H9 (cell line): ENCODE measurements at regions not wholly inside any gene's neighbourhood (a gene's known extent, or its start where the extent isn't known, plus 50 kb on each side); places are given as distances from the start of the nearest gene placed in this dataset.

ENCODE experiments used
- DNase-seq: peaks from one replicate; pipeline ENCODE4 v3.0.0-alpha.2; 2017
- H2AFZ ChIP-seq: one replicate; pipeline ENCODE4 v1.6.1; 2013; ENCODE audit warnings: mild to moderate bottlenecking, low read length, control low read depth, moderate library complexity
- H2AK5ac ChIP-seq: 2 replicates; pipeline ENCODE4 v1.6.1; 2013; ENCODE audit warnings: low read length, control low read depth, mixed read lengths; ENCODE audit not compliant: insufficient read length
- H2BK120ac ChIP-seq: one replicate; pipeline ENCODE4 v1.6.1; 2013; ENCODE audit warnings: low read depth, mild to moderate bottlenecking, low read length, control low read depth, inconsistent platforms; ENCODE audit not compliant: poor library complexity, severe bottlenecking
- H2BK12ac ChIP-seq: 2 replicates; pipeline ENCODE4 v1.6.1; 2013; ENCODE audit warnings: low read length, control low read depth, mixed read lengths, low read depth; ENCODE audit not compliant: insufficient read length
- H2BK15ac ChIP-seq: 2 replicates; pipeline ENCODE4 v1.6.1; 2013; ENCODE audit warnings: low read depth, low read length, control low read depth
- H2BK20ac ChIP-seq: one replicate; pipeline ENCODE4 v1.6.1; 2013; ENCODE audit warnings: low read depth, mild to moderate bottlenecking, low read length, control low read depth, inconsistent platforms; ENCODE audit not compliant: poor library complexity, severe bottlenecking
- H2BK5ac ChIP-seq: 2 replicates; pipeline ENCODE4 v1.6.1; 2013; ENCODE audit warnings: low read length, control low read depth, mixed read lengths; ENCODE audit not compliant: insufficient read length
- H3K14ac ChIP-seq: 2 replicates; pipeline ENCODE4 v1.6.1; 2013; ENCODE audit warnings: low read length, control low read depth; ENCODE audit not compliant: insufficient read depth
- H3K18ac ChIP-seq: 2 replicates; pipeline ENCODE4 v1.6.1; 2013; ENCODE audit warnings: low read depth, mild to moderate bottlenecking, mixed read lengths, low read length, control low read depth; ENCODE audit not compliant: insufficient read length
- H3K23ac ChIP-seq: 2 replicates; pipeline ENCODE4 v1.6.1; 2013; ENCODE audit warnings: low read length, control low read depth, mixed read lengths, low read depth; ENCODE audit not compliant: insufficient read length
- H3K23me2 ChIP-seq: 2 replicates; pipeline ENCODE4 v1.6.1; 2013; ENCODE audit warnings: low read depth, mild to moderate bottlenecking, mixed read lengths, low read length, control low read depth; ENCODE audit not compliant: insufficient read length, poor library complexity, severe bottlenecking
- H3K27ac ChIP-seq: 2 replicates; pipeline ENCODE4 v1.5.1; 2013; ENCODE audit warnings: low read length, control low read depth, mixed read lengths, low read depth; ENCODE audit not compliant: insufficient read length
- H3K27me3 ChIP-seq: 2 replicates; pipeline ENCODE4 v1.6.1; 2013; ENCODE audit warnings: low read length, control low read depth, inconsistent platforms; ENCODE audit not compliant: insufficient read depth
- H3K4ac ChIP-seq: 2 replicates; pipeline ENCODE4 v1.6.1; 2013; ENCODE audit warnings: low read depth, mild to moderate bottlenecking, control low read depth, inconsistent platforms, low read length, moderate library complexity
- H3K4me1 ChIP-seq: 2 replicates; pipeline ENCODE4 v1.6.1; 2013; ENCODE audit warnings: low read length, control low read depth, inconsistent platforms; ENCODE audit not compliant: insufficient read depth
- H3K4me2 ChIP-seq: 2 replicates; pipeline ENCODE4 v1.6.1; 2013; ENCODE audit warnings: low read length, control low read depth, mixed read lengths; ENCODE audit not compliant: insufficient read length, insufficient read depth
- H3K56ac ChIP-seq: 2 replicates; pipeline ENCODE4 v1.6.1; 2013; ENCODE audit warnings: low read depth, mild to moderate bottlenecking, mixed read lengths, low read length, control low read depth; ENCODE audit not compliant: insufficient read length
- H3K79me1 ChIP-seq: 2 replicates; pipeline ENCODE4 v1.6.1; 2013; ENCODE audit warnings: low read depth, mild to moderate bottlenecking, moderate library complexity, low read length, control low read depth, inconsistent platforms; ENCODE audit not compliant: insufficient read depth, poor library complexity, severe bottlenecking
- H3K79me2 ChIP-seq: 2 replicates; pipeline ENCODE4 v1.6.1; 2013; ENCODE audit warnings: low read length, control low read depth, inconsistent platforms; ENCODE audit not compliant: insufficient read depth
- H3K9ac ChIP-seq: 2 replicates; pipeline ENCODE4 v1.6.1; 2013; ENCODE audit warnings: low read length, control low read depth, mixed read lengths; ENCODE audit not compliant: insufficient read length; ENCODE audit errors: extremely low read depth
- H3K9me3 ChIP-seq: one replicate; pipeline ENCODE4 v1.6.1; 2013; ENCODE audit warnings: low read depth, low read length, inconsistent platforms; ENCODE audit not compliant: control insufficient read depth
- H3T11ph ChIP-seq: one replicate; pipeline ENCODE4 v1.6.1; 2013; ENCODE audit warnings: mild to moderate bottlenecking, low read length, control low read depth, inconsistent platforms
- H4K20me1 ChIP-seq: one replicate; pipeline ENCODE4 v1.6.1; 2013; ENCODE audit not compliant: control insufficient read depth, insufficient read length, insufficient read depth
- H4K5ac ChIP-seq: 2 replicates; pipeline ENCODE4 v1.6.1; 2013; ENCODE audit warnings: low read depth, mild to moderate bottlenecking, mixed read lengths, low read length, control low read depth; ENCODE audit not compliant: insufficient read length
- H4K8ac ChIP-seq: replicated peaks from 2 replicates; pipeline ENCODE4 v1.6.1; 2013; ENCODE audit warnings: low read length, control low read depth, mixed read lengths, low read depth; ENCODE audit not compliant: insufficient read length
- H4K91ac ChIP-seq: 2 replicates; pipeline ENCODE4 v1.6.1; 2013; ENCODE audit warnings: low read depth, mild to moderate bottlenecking, moderate library complexity, mixed read lengths, low read length, control low read depth; ENCODE audit not compliant: insufficient read length
- H3K27ac Mint-ChIP-seq, 3 experiments: 2 replicates in 2 of 3; 3 replicates in 1 of 3; pipeline ENCODE4 v1.8.0; 2020 to 2021; ENCODE audit warnings: mixed read lengths in 3 of 3, mild to moderate bottlenecking in 1 of 3, moderate library complexity in 1 of 3
- H3K27me3 Mint-ChIP-seq: 2 replicates; pipeline ENCODE4 v1.8.0; 2021; ENCODE audit warnings: low read depth, mild to moderate bottlenecking, moderate library complexity, mixed read lengths
- H3K36me3 Mint-ChIP-seq, 3 experiments: 2 replicates in 2 of 3; 3 replicates in 1 of 3; pipeline ENCODE4 v1.8.0; 2020 to 2021; ENCODE audit warnings: low read depth in 3 of 3, mixed read lengths in 3 of 3; ENCODE audit not compliant: insufficient read depth in 1 of 3
- H3K4me1 Mint-ChIP-seq, 2 experiments: 2 replicates each; pipeline ENCODE4 v1.8.0; 2020; ENCODE audit warnings: mixed read lengths in 2 of 2
- H3K4me3 Mint-ChIP-seq, 2 experiments: 2 replicates in 1 of 2; 3 replicates in 1 of 2; pipeline ENCODE4 v1.8.0; 2020 to 2021; ENCODE audit warnings: mild to moderate bottlenecking in 2 of 2, mixed read lengths in 2 of 2, moderate library complexity in 1 of 2
- H3K9me3 Mint-ChIP-seq, 2 experiments: 2 replicates in 1 of 2; 3 replicates in 1 of 2; pipeline ENCODE4 v1.8.0; 2020; ENCODE audit warnings: mild to moderate bottlenecking in 2 of 2, mixed read lengths in 2 of 2, moderate library complexity in 1 of 2
- CTCF ChIP-seq: fragments of 200-600 bp; sonication (generic); conservative IDR thresholded peaks from 3 replicates; pipeline ENCODE4 v1.8.0; 2021; ENCODE audit warnings: antibody characterized with exemption, mild to moderate bottlenecking
- WGBS: extraction: QIAGEN DNeasy Blood & Tissue Kit; methylation state at CpG from one replicate; pipeline ENCODE4 v1.1.7; 2013; ENCODE audit warnings: missing lambda C conversion rate, low lambda C conversion rate, mixed read lengths; ENCODE audit not compliant: insufficient read length; ENCODE audit errors: extremely low coverage; 5-methylcytosine and 5-hydroxymethylcytosine counted together

- Histone ChIP-seq H3K9me3 (no peaks in the 10 kb centered on the region), H3K23ac (no peak overlapping the region), H3K4me2 (no peak overlapping the region), H4K8ac (no peak overlapping the region), H3T11ph (no peak overlapping the region), H3K23me2 (no peaks in the 10 kb centered on the region), H3K9ac (no peak overlapping the region), H3K79me1 (no peaks in the 10 kb centered on the region), H2BK20ac (no peak overlapping the region), H4K91ac (no peak overlapping the region), H3K56ac (no peak overlapping the region), H2BK12ac (no peak overlapping the region), H4K20me1 (no peaks in the 10 kb centered on the region), H3K4me1 (peaks cover 6% of the 10 kb centered on the region; the same call in 1 of the 2 replicates), H4K5ac (no peak overlapping the region), H3K27me3 (no peaks in the 10 kb centered on the region), H3K4ac (no peak overlapping the region), H2BK5ac (no peak overlapping the region), H3K18ac (no peak overlapping the region), H2BK120ac (no peak overlapping the region), H3K14ac (no peak overlapping the region), H3K79me2 (no peaks in the 10 kb centered on the region), H2AK5ac (no peak overlapping the region), H2BK15ac (no peak overlapping the region), H2AFZ (no peak overlapping the region), H3K27ac (no peak overlapping the region)
- H3K36me3 Mint-ChIP-seq = no peaks in the 10 kb centered on the region
- no peak for DNase-seq
- peak overlapping the region in 1 of 3 experiments; percentile 8; a peak in 1 of 7 replicates for H3K27ac Mint-ChIP-seq
- WGBS = no CpG with 5 or more reads among the region's 9 CpGs
- H3K4me1 Mint-ChIP-seq = peaks cover 9 to 10% of the 10 kb centered on the region in 2 experiments; a peak in 3 of 4 replicates
- H3K9me3 Mint-ChIP-seq = no peaks in the 10 kb centered on the region
- H3K4me3 Mint-ChIP-seq = no peak overlapping the region
- TF ChIP-seq CTCF = no peak
- H3K27me3 Mint-ChIP-seq = no peaks in the 10 kb centered on the region; the same call in none of the 2 replicates
Measured at GRCh38 chr19:31906111-31906871, 439.1 kb upstream of the ZNF507 start.
